Lower lobe of right lung (tissue), 2 donors: ENCODE measurements at regions not wholly inside any gene's neighbourhood (a gene's known extent, or its start where the extent isn't known, plus 50 kb on each side); places are given as distances from the start of the nearest gene placed in this dataset.

Source experiments
- ATAC-seq, 2 donors: fragments of 200-7000 bp; cut with Tn5 transposase; one replicate each; pipeline ENCODE4 v1.9.1; 2020 to 2022; ENCODE audit warnings: mild to moderate bottlenecking in 2 of 2, moderate library complexity in 2 of 2
- DNase-seq: peaks from one replicate; pipeline ENCODE4 v3.0.0-alpha.2; 2020
- H3K27ac ChIP-seq: fragments of 200-600 bp; one replicate; pipeline ENCODE4 v1.8.0; 2022
- H3K27me3 ChIP-seq: fragments of 200-600 bp; one replicate; pipeline ENCODE4 v1.8.0; 2022; ENCODE audit warnings: low read depth
- H3K36me3 ChIP-seq: fragments of 200-600 bp; one replicate; pipeline ENCODE4 v1.8.0; 2022; ENCODE audit warnings: mild to moderate bottlenecking
- H3K4me1 ChIP-seq: fragments of 200-600 bp; one replicate; pipeline ENCODE4 v1.8.0; 2022
- H3K4me3 ChIP-seq: fragments of 200-600 bp; one replicate; pipeline ENCODE4 v1.8.0; 2022; ENCODE audit warnings: mild to moderate bottlenecking
- H3K9me3 ChIP-seq: fragments of 200-600 bp; one replicate; pipeline ENCODE4 v1.8.0; 2022
- intact Hi-C: fragments of 100-400 bp; cut with DNase I; formaldehyde crosslinking; loops from one replicate; pipeline ENCODE4 v1.11.0; 2022
- TF ChIP-seq, protein P1 (sequence below): fragments of 200-600 bp; IDR thresholded peaks from one replicate; pipeline ENCODE4 v1.8.0; 2022; ENCODE audit warnings: antibody characterized with exemption, mild to moderate bottlenecking
- donor health status: DM: no; HTN: yes; CAD: no; lungs with severe emphysema.

DNA sequence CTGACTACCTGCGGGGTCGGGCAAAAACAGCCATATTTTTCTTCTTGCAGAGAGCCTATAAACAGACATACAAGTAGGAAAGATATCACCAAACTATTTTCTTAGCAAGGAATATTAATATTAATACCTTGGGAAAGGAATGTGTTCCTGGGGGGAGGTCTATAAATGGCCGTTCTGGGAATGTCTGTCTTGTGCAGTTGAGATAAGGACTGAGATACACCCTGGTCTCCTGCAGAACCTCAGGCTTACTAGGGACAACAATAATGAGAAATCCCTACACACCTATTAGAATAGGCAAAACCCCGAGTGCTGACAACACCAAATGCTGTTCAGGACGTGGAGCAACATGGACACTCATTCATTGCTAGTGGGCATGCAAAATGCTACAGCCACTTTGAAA, 297.2 kb downstream of the DRD1 start:
- H3K9me3 ChIP-seq = peaks cover 15% of the 10 kb centered on the region
- no peaks in the 10 kb centered on the region for H3K36me3 ChIP-seq
- intact Hi-C loops = no loop called here
- ATAC-seq (no peak), DNase-seq (no peak)
- no peaks in the 10 kb centered on the region for H3K27me3 ChIP-seq
- H3K4me3 ChIP-seq = no peak overlapping the region
- TF ChIP-seq, protein P1, sequence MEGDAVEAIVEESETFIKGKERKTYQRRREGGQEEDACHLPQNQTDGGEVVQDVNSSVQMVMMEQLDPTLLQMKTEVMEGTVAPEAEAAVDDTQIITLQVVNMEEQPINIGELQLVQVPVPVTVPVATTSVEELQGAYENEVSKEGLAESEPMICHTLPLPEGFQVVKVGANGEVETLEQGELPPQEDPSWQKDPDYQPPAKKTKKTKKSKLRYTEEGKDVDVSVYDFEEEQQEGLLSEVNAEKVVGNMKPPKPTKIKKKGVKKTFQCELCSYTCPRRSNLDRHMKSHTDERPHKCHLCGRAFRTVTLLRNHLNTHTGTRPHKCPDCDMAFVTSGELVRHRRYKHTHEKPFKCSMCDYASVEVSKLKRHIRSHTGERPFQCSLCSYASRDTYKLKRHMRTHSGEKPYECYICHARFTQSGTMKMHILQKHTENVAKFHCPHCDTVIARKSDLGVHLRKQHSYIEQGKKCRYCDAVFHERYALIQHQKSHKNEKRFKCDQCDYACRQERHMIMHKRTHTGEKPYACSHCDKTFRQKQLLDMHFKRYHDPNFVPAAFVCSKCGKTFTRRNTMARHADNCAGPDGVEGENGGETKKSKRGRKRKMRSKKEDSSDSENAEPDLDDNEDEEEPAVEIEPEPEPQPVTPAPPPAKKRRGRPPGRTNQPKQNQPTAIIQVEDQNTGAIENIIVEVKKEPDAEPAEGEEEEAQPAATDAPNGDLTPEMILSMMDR = no peak
- H3K27ac ChIP-seq = no peak overlapping the region
- H3K4me1 ChIP-seq = no peaks in the 10 kb centered on the region

DNA sequence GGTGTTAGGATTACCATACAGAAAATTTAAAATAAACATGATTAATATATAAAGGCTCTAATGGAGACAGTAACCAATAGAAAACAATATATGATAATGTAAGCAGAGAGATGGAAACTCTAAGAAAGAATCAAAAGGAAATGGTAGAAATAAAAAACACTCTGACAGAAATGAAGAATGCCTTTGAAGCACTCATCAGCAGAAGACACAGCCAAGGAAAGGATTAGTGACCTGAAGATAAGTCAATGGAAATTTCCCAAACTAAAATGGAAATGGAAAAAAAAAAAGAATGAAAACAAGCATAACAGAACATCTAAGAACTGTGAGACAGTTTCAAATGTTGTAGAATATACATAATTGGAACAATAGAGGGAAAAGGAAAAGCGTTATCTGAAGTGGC, 302.6 kb downstream of the DRD1 start:
- H3K4me1 ChIP-seq = no peaks in the 10 kb centered on the region
- intact Hi-C loops = no loop called here
- ATAC-seq (no peak), DNase-seq (no peak)
- no peak overlapping the region for H3K4me3 ChIP-seq
- no peaks in the 10 kb centered on the region for H3K27me3 ChIP-seq
- TF ChIP-seq, protein P1 = no peak
- H3K9me3 ChIP-seq = peaks cover 24% of the 10 kb centered on the region
- H3K36me3 ChIP-seq = no peaks in the 10 kb centered on the region
- no peak overlapping the region for H3K27ac ChIP-seq

DNA sequence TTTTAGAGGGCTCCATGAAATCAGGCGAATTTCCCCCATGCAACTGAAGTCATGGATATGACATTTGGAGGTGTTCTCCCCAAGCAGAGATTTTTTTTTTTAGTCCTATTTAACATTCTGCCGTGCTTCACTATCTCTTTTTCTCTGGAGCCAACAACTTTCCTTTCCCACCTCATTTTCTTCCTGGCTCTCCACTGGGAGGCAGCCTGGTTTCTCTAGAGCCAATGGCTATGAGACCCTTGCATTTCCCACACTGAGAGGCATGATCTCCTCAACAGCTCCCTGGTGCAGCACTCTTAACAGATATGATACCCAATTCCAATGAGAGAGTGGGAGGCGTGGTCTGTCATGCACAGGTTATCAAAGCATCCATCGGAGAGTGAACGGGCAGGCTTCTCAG, 310.8 kb downstream of the DRD1 start:
- no peak overlapping the region for H3K27ac ChIP-seq
- H3K4me3 ChIP-seq = no peak overlapping the region
- H3K27me3 ChIP-seq = no peaks in the 10 kb centered on the region
- DNase-seq (no peak), ATAC-seq (no peak)
- TF ChIP-seq, protein P1 = no peak
- no peaks in the 10 kb centered on the region for H3K36me3 ChIP-seq
- no peaks in the 10 kb centered on the region for H3K4me1 ChIP-seq
- H3K9me3 ChIP-seq = no peaks in the 10 kb centered on the region
- intact Hi-C loops = no loop called here

DNA sequence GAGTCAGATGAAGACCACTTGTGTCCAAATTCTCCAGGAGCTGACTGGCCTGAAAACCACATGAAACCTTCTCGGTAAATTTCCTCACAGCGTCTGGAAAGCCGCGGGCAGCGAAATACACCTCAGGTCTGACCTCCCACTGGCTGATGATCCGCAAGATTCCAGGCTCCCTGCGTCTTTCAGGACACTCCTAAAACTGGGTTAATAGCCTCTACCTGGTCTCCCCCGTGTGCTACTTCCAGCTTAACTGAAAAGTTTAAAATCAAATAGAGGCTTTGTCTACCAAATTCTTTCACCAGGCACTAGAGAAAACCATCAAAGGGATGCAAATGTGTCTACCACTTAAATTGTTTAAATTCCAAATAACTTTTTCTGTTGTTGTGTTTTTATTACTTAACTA, 312.6 kb downstream of the DRD1 start:
- no peaks in the 10 kb centered on the region for H3K27me3 ChIP-seq
- H3K4me1 ChIP-seq = no peaks in the 10 kb centered on the region
- intact Hi-C loops = no loop called here

DNA sequence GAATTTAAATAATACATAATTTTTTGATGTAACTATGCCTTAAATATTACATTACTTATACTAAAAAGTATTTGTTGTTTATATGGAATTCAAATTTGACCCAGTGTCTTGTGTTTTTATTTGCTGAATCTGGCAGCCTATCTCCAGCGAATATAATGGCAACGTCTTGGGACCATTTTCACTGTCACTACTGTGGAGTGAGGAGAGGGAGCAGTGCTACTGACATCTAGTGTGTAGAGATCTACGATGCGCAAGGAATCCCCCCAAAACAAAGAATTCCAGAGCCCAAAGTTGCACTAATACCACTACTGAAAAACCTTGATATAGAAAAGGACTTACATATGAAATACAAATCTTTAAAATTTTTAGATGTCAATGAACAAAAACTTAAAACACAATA, 314.4 kb downstream of the DRD1 start:
- ATAC-seq = no peak
- H3K4me1 ChIP-seq = no peaks in the 10 kb centered on the region
- H3K36me3 ChIP-seq = no peaks in the 10 kb centered on the region
- no peak for DNase-seq
- H3K27ac ChIP-seq = no peak overlapping the region
- H3K4me3 ChIP-seq = no peak overlapping the region
- TF ChIP-seq, protein P1 = no peak
- intact Hi-C loops = no loop called here
- no peaks in the 10 kb centered on the region for H3K9me3 ChIP-seq
- H3K27me3 ChIP-seq = no peaks in the 10 kb centered on the region

More for the DNA sequence above, 312.6 kb downstream of the DRD1 start:
- no peaks in the 10 kb centered on the region for H3K36me3 ChIP-seq
- no peak overlapping the region for H3K27ac ChIP-seq
- TF ChIP-seq, protein P1 = no peak
- no peaks in the 10 kb centered on the region for H3K9me3 ChIP-seq
- no peak overlapping the region for H3K4me3 ChIP-seq
- no peak for ATAC-seq
- DNase-seq = no peak

DNA sequence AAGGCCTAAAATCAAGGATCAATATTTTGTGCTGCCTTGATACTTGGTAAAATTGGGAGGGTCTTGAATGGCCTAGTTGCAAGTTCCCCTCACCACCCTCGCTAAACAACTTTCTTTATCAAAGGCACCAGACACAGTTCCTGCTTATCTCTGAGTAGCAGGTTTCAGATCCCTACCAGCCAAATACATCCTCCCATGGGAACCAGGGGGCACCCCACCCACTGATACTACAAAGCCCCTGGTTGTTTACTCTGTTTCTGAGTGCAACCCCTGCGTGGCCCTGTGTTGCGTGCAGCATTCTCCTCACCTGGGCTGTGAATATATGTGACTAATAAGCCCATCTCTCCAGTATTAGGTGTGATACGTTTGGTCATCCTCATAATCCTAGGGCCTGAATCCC, 314.9 kb downstream of the DRD1 start:
- H3K27ac ChIP-seq = no peak overlapping the region
- ATAC-seq = no peak
- no peak overlapping the region for H3K4me3 ChIP-seq
- no peaks in the 10 kb centered on the region for H3K9me3 ChIP-seq
- no peaks in the 10 kb centered on the region for H3K4me1 ChIP-seq
- intact Hi-C loops = no loop called here
- no peak for DNase-seq
- H3K27me3 ChIP-seq = no peaks in the 10 kb centered on the region
- TF ChIP-seq, protein P1 = no peak
- no peaks in the 10 kb centered on the region for H3K36me3 ChIP-seq
